Psoas muscle (tissue), 7 donors: ENCODE measurements at regions not wholly inside any gene's neighbourhood (a gene's known extent, or its start where the extent isn't known, plus 50 kb on each side); places are given as distances from the start of the nearest gene placed in this dataset.

Source experiments
- ATAC-seq, 4 donors: fragments of 200-7000 bp; cut with Tn5 transposase; one replicate each; pipeline ENCODE4 v1.9.1; 2020; ENCODE audit warnings: moderate library complexity in 3 of 4, mild to moderate bottlenecking in 2 of 4
- DNase-seq, 2 donors: peaks; one replicate each; pipeline ENCODE4 v3.0.0-alpha.2; 2020
- H3K27ac ChIP-seq: fragments of 200-600 bp; one replicate; pipeline ENCODE4 v1.8.0; 2022
- H3K27me3 ChIP-seq, 3 donors: fragments of 200-600 bp in 1 of 3; one replicate each; pipeline versions ENCODE4 v1.6.1 to v1.8.0; 2013 to 2022; ENCODE audit warnings: low read length in 2 of 3, mild to moderate bottlenecking in 2 of 3, moderate library complexity in 1 of 3; ENCODE audit not compliant: insufficient read depth in 3 of 3
- H3K36me3 ChIP-seq, 2 donors: fragments of 200-600 bp in 1 of 2; one replicate each; pipeline versions ENCODE4 v1.6.1 to v1.8.0; 2013 to 2022; ENCODE audit warnings: low read depth in 1 of 2, mild to moderate bottlenecking in 1 of 2, moderate library complexity in 1 of 2; ENCODE audit not compliant: insufficient read depth in 1 of 2
- H3K4me1 ChIP-seq: fragments of 200-600 bp; one replicate; pipeline ENCODE4 v1.8.0; 2022
- H3K4me3 ChIP-seq: fragments of 200-600 bp; one replicate; pipeline ENCODE4 v1.8.0; 2022; ENCODE audit warnings: mild to moderate bottlenecking
- H3K9me3 ChIP-seq: fragments of 200-600 bp; one replicate; pipeline ENCODE4 v1.8.0; 2022
- CTCF ChIP-seq: fragments of 200-600 bp; IDR thresholded peaks from one replicate; pipeline ENCODE4 v1.8.0; 2022; ENCODE audit warnings: antibody characterized with exemption
- WGBS, 3 donors: extraction: QIAGEN DNeasy Blood & Tissue Kit; methylation state at CpG; one replicate each; pipeline versions ENCODE4 v1.1.6 to v1.1.7; 2013; 5-methylcytosine and 5-hydroxymethylcytosine counted together
- intact Hi-C, 2 donors: fragments of 100-400 bp; cut with DNase I; formaldehyde crosslinking; loops; one replicate each; pipeline versions ENCODE4 v1.11.0 to v1.14.2; 2022
- donor health status: healthy with polysubstance abuse.
- donor health status: DM: no; HTN: no; CAD: no; lungs with moderate emphysema.
- donor health status: Bipolar disorder and iron deficiency.
- donor health status: healthy.
- donor health status: DM: yes; HTN: yes; CAD: no.
- donor health status: DM: no; HTN: no; CAD: no.
- donor health status: DM: yes; HTN: yes; CAD: no.

- 75 to 84% (median 76%) methylated on average over 7 of the region's 7 CpGs for WGBS, 3 donors
- H3K9me3 ChIP-seq: no peaks in the 10 kb centered on the region
- no peaks in the 10 kb centered on the region for H3K4me1 ChIP-seq
- DNase-seq (no peak), ATAC-seq (no peak)
- no peak for TF ChIP-seq CTCF
- no peak overlapping the region for H3K27ac ChIP-seq
- H3K27me3 ChIP-seq: no peaks in the 10 kb centered on the region
- intact Hi-C loops: no loop called here
- no peaks in the 10 kb centered on the region for H3K36me3 ChIP-seq
- no peak overlapping the region for H3K4me3 ChIP-seq
Measured at GRCh38 chr14:84959851-84960520, 570.0 kb upstream of the FLRT2 start.

GRCh38 chr14:84961637-84962036 lies 568.3 kb upstream of the FLRT2 start:
- TF ChIP-seq CTCF: no peak
- no peak overlapping the region for H3K27ac ChIP-seq
- no peak for DNase-seq

GRCh38 chr14:84963518-84963917 lies 566.4 kb upstream of the FLRT2 start:
- H3K4me1 ChIP-seq: no peaks in the 10 kb centered on the region
- H3K27ac ChIP-seq: no peak overlapping the region
- no peak for TF ChIP-seq CTCF
- WGBS, 3 donors: 95 to 96% (median 95%) methylated on average over 5 of the region's 5 CpGs
- no peak for ATAC-seq
- no peaks in the 10 kb centered on the region for H3K9me3 ChIP-seq
- no peak for DNase-seq
- H3K36me3 ChIP-seq: no peaks in the 10 kb centered on the region
- no peak overlapping the region for H3K4me3 ChIP-seq
- intact Hi-C loops: no loop called here
- H3K27me3 ChIP-seq: no peaks in the 10 kb centered on the region

More at GRCh38 chr14:84961637-84962036, 568.3 kb upstream of the FLRT2 start:
- H3K36me3 ChIP-seq: no peaks in the 10 kb centered on the region
- no peak for ATAC-seq
- no peaks in the 10 kb centered on the region for H3K9me3 ChIP-seq
- no peak overlapping the region for H3K4me3 ChIP-seq
- intact Hi-C loops: no loop called here
- H3K27me3 ChIP-seq: no peaks in the 10 kb centered on the region
- 9 to 17% (median 16%) methylated on average over 2 of the region's 2 CpGs for WGBS, 3 donors
- no peaks in the 10 kb centered on the region for H3K4me1 ChIP-seq

- ATAC-seq (no peak), DNase-seq (no peak)
- Histone ChIP-seq H3K36me3 (no peaks in the 10 kb centered on the region), H3K27me3 (no peaks in the 10 kb centered on the region), H3K27ac (no peak overlapping the region), H3K4me3 (no peak overlapping the region), H3K4me1 (no peaks in the 10 kb centered on the region), H3K9me3 (no peaks in the 10 kb centered on the region)
- 90 to 95% (median 91%) methylated on average over 4 of the region's 4 CpGs for WGBS, 3 donors
- intact Hi-C loops: no loop called here
- TF ChIP-seq CTCF: no peak
Measured at GRCh38 chr14:84965279-84965678, 564.7 kb upstream of the FLRT2 start.

- no peak for ATAC-seq
- intact Hi-C loops: no loop called here
- no peaks in the 10 kb centered on the region for H3K36me3 ChIP-seq
Measured at GRCh38 chr14:84969501-84969900, 560.4 kb upstream of the FLRT2 start.

More at GRCh38 chr14:84969501-84969900, 560.4 kb upstream of the FLRT2 start:
- no peaks in the 10 kb centered on the region for H3K4me1 ChIP-seq
- H3K4me3 ChIP-seq: no peak overlapping the region
- 56 to 68% (median 61%) methylated on average over 4 of the region's 4 CpGs for WGBS, 3 donors
- no peaks in the 10 kb centered on the region for H3K27me3 ChIP-seq
- DNase-seq: no peak
- H3K27ac ChIP-seq: no peak overlapping the region
- TF ChIP-seq CTCF: no peak
- no peaks in the 10 kb centered on the region for H3K9me3 ChIP-seq
